WTC11 (cell line): ENCODE measurements at regions not wholly inside any gene's neighbourhood (a gene's known extent, or its start where the extent isn't known, plus 50 kb on each side); places are given as distances from the start of the nearest gene placed in this dataset.

Experiments used
- ATAC-seq: fragments of 200-7000 bp; cut with Tn5 transposase; 2 replicates; pipeline ENCODE4 v1.10.0; 2021; ENCODE audit warnings: mild to moderate bottlenecking, moderate library complexity
- CTCF ChIA-PET: fragments of 300-600 bp; sonication (Branson Sonifier 250); formaldehyde crosslinking; loops from one replicate; lab custom pipeline; 2021; ENCODE audit warnings: antibody characterized with exemption; lab: Charles Lee
- POLR2A ChIA-PET: fragments of 350-600 bp; sonication (Branson Sonifier 250); formaldehyde crosslinking; loops from one replicate; lab custom pipeline; 2021; ENCODE audit warnings: antibody characterized with exemption; lab: Charles Lee
- DNase-seq: peaks from one replicate; pipeline ENCODE4 v3.0.0; 2021; ENCODE audit warnings: low spot score
- H3K27ac Mint-ChIP-seq: 2 replicates; pipeline ENCODE4 v1.8.0; 2021; ENCODE audit warnings: mixed read lengths
- H3K27me3 Mint-ChIP-seq: 2 replicates; pipeline ENCODE4 v1.8.0; 2021; ENCODE audit warnings: low read depth, mild to moderate bottlenecking, moderate library complexity, mixed read lengths
- H3K36me3 Mint-ChIP-seq: 2 replicates; pipeline ENCODE4 v1.8.0; 2021; ENCODE audit warnings: mixed read lengths
- H3K4me1 Mint-ChIP-seq: 2 replicates; pipeline ENCODE4 v1.8.0; 2022; ENCODE audit warnings: mixed read lengths
- H3K4me3 Mint-ChIP-seq: 2 replicates; pipeline ENCODE4 v1.8.0; 2021; ENCODE audit warnings: mild to moderate bottlenecking, moderate library complexity, mixed read lengths
- H3K9me3 Mint-ChIP-seq: 2 replicates; pipeline ENCODE4 v1.8.0; 2021; ENCODE audit warnings: mixed read lengths
- EMX1 ChIP-seq: fragments of 250-450 bp; sonication (Bioruptor Pico); IDR thresholded peaks from 2 replicates; pipeline ENCODE4 v1.8.0; 2021; ENCODE audit warnings: mild to moderate bottlenecking
- NFATC4 ChIP-seq: fragments of 250-450 bp; sonication (Bioruptor Pico); IDR thresholded peaks from 2 replicates; pipeline ENCODE4 v1.9.0; 2021; ENCODE audit warnings: mild to moderate bottlenecking
- TEAD1 ChIP-seq: sonication (generic); formaldehyde crosslinking; IDR thresholded peaks from 2 replicates; pipeline ENCODE4 v1.8.0; 2022; ENCODE audit warnings: mild to moderate bottlenecking, missing genetic modification reagents
- ZNF138 ChIP-seq: sonication (generic); formaldehyde crosslinking; conservative IDR thresholded peaks from 2 replicates; pipeline ENCODE4 v1.8.1; 2022; ENCODE audit warnings: mild to moderate bottlenecking, moderate library complexity, missing genetic modification reagents
- TF ChIP-seq, protein P1 (sequence below): fragments of 250-450 bp; sonication (Bioruptor Pico); conservative IDR thresholded peaks from 2 replicates; pipeline ENCODE4 v1.9.0; 2021; ENCODE audit warnings: mild to moderate bottlenecking
- TF ChIP-seq, protein P2 (sequence below): sonication (generic); formaldehyde crosslinking; IDR thresholded peaks from 2 replicates; pipeline ENCODE4 v1.8.0; 2022; ENCODE audit warnings: mild to moderate bottlenecking, missing genetic modification reagents
- TF ChIP-seq, protein P3 (sequence below): sonication (generic); formaldehyde crosslinking; IDR thresholded peaks from 2 replicates; pipeline ENCODE4 v1.8.0; 2023; ENCODE audit warnings: missing genetic modification reagents

DNA sequence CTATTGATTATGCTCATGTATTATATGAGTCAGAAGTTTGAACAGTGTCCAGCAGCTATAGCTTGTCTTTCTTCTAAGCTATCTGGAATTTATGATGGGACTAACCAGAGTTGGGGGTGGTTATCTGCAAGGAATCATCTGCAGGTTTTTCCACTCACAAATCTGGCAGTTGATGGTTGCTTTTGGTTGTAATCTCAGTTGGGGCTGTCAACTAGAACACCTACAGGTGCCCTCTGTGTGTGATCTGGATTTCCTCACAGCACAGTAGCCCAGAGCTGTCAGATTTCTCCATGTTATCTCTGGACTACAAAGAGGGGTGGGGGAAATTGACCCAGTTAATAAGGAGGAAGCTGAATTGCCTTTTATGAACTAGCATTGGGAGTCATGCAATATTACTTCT, 51.4 kb upstream of the MAP9 start:
- H3K27ac Mint-ChIP-seq, result no peak overlapping the region
- ChIA-PET POLR2A (no interaction called here), CTCF (no interaction called here)
- no peak for DNase-seq
- no peaks in the 10 kb centered on the region for H3K4me1 Mint-ChIP-seq
- peaks cover 99% of the 10 kb centered on the region for H3K27me3 Mint-ChIP-seq
- H3K9me3 Mint-ChIP-seq, result peaks cover 44% of the 10 kb centered on the region
- no peak overlapping the region for H3K4me3 Mint-ChIP-seq
- peaks cover 20% of the 10 kb centered on the region for H3K36me3 Mint-ChIP-seq
- no peak for ATAC-seq
- no peak for TF ChIP-seq NFATC4 (CRISPR knock-in tag)
- TF ChIP-seq ZNF138 (CRISPR knock-in tag), result no peak

- Mint-ChIP-seq H3K4me3 (no peak overlapping the region), H3K27me3 (peaks cover 99% of the 10 kb centered on the region), H3K9me3 (peaks cover 38% of the 10 kb centered on the region), H3K27ac (no peak overlapping the region), H3K36me3 (peaks cover 20% of the 10 kb centered on the region), H3K4me1 (no peaks in the 10 kb centered on the region)
- DNase-seq, result peak; percentile 54
- peak; percentile 86 for ATAC-seq
- TF ChIP-seq, protein P1, sequence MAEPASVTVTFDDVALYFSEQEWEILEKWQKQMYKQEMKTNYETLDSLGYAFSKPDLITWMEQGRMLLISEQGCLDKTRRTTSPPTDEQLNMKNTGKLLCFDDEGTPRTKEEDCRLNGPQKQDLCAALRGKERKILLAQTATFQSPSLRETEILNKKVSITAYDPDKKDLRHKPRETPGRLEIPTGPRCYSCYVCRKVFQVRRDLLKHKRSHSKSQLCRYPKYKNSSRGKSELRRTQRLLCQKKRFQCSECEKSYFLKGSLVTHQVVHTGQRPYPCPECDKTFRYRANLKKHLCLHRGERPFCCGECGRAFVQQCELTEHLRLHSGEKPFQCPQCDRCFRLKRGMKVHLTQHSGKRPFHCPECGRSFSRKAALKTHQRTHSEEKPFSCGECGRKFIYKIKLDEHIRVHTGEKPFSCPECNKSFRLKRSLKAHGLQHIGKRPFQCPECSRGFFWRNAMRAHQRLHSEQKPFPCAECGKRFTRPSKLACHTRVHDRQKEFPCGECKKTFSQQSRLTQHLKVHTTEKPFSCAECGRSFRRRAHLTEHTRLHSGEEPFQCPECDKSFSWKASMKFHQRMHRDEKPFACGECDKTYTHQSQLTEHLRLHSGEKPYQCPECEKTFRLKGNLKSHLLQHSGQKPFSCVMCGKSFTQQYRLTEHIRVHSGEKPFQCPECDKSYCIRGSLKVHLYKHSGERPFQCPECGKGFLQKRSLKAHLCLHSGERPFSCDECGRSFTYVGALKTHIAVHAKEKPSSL (CRISPR knock-in tag), result no peak
- TF ChIP-seq, protein P2, sequence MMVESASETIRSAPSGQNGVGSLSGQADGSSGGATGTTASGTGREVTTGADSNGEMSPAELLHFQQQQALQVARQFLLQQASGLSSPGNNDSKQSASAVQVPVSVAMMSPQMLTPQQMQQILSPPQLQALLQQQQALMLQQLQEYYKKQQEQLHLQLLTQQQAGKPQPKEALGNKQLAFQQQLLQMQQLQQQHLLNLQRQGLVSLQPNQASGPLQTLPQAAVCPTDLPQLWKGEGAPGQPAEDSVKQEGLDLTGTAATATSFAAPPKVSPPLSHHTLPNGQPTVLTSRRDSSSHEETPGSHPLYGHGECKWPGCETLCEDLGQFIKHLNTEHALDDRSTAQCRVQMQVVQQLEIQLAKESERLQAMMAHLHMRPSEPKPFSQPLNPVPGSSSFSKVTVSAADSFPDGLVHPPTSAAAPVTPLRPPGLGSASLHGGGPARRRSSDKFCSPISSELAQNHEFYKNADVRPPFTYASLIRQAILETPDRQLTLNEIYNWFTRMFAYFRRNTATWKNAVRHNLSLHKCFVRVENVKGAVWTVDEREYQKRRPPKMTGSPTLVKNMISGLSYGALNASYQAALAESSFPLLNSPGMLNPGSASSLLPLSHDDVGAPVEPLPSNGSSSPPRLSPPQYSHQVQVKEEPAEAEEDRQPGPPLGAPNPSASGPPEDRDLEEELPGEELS (CRISPR knock-in tag), result peak; percentile 53; the same call in 1 of the 2 replicates
- TF ChIP-seq, protein P3, sequence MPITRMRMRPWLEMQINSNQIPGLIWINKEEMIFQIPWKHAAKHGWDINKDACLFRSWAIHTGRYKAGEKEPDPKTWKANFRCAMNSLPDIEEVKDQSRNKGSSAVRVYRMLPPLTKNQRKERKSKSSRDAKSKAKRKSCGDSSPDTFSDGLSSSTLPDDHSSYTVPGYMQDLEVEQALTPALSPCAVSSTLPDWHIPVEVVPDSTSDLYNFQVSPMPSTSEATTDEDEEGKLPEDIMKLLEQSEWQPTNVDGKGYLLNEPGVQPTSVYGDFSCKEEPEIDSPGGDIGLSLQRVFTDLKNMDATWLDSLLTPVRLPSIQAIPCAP (CRISPR knock-in tag), result no peak
- TF ChIP-seq TEAD1, result peak; percentile 53; the same call in 1 of the 2 replicates
- TF ChIP-seq EMX1 (CRISPR knock-in tag), result no peak
- POLR2A ChIA-PET, result no interaction called here
- CTCF ChIA-PET, result interaction anchor here (0.6 kb wide), 1 partner anchor 361 kb away, joined by 3 read pairs; no protein-coding TSS in a partner anchor
Observed at GRCh38 chr4:155426953-155427352, 50.2 kb upstream of the MAP9 start.
